ENCODE measurements at regions not wholly inside any gene's neighbourhood (a gene's known extent, or its start where the extent isn't known, plus 50 kb on each side); places are given as distances from the start of the nearest gene placed in this dataset.

GRCh38 chr6:137357263-137357947 is 136.8 kb downstream of the OLIG3 start:
- H3K4me1 ChIP-seq: no peaks in the 10 kb centered on the region
- no peaks in the 10 kb centered on the region for H3K27me3 ChIP-seq
- TF ChIP-seq CTCF (IDR thresholded peaks at IDR 0.05 in 4 of 5, conservative IDR thresholded peaks at IDR 0.05 in 1 of 5) (no peak), POLR2A (IDR thresholded peaks at IDR 0.05) (no peak)
- DNase-seq (no peak), ATAC-seq (no peak)
- no peak overlapping the region for H3K4me3 ChIP-seq
- no peak overlapping the region for H3K27ac ChIP-seq
- in situ Hi-C loops (cut with MboI; ENCODE audit: low sequenced_read_pairs in 4 of 4) (no loop called here), intact Hi-C loops (cut with DNase I; ENCODE audit: low total_unique reads) (no loop called here)
- H3K9me3 ChIP-seq: no peaks in the 10 kb centered on the region
- H3K36me3 ChIP-seq: no peaks in the 10 kb centered on the region

GRCh38 chr6:137353842-137354397 is 134.7 kb upstream of the IFNGR1 start:
- Histone ChIP-seq H3K9me3 (no peaks in the 10 kb centered on the region), H3K4me3 (no peak overlapping the region), H3K27me3 (no peaks in the 10 kb centered on the region), H3K4me1 (peaks cover 8% of the 10 kb centered on the region in 2 donors), H3K27ac (no peak overlapping the region), H3K36me3 (no peaks in the 10 kb centered on the region)
- TF ChIP-seq POLR2A (IDR thresholded peaks at IDR 0.05) (no peak), CTCF (IDR thresholded peaks at IDR 0.05 in 4 of 5, conservative IDR thresholded peaks at IDR 0.05 in 1 of 5) (no peak)
- DNase-seq (no peak), ATAC-seq (no peak)
- intact Hi-C loops (cut with DNase I; ENCODE audit: low total_unique reads) (no loop called here), in situ Hi-C loops (cut with MboI; ENCODE audit: low sequenced_read_pairs in 4 of 4) (no loop called here)

- Histone ChIP-seq H3K4me1 (peaks cover 8% of the 10 kb centered on the region in 2 donors), H3K9me3 (no peaks in the 10 kb centered on the region), H3K27me3 (no peaks in the 10 kb centered on the region), H3K4me3 (no peak overlapping the region), H3K36me3 (no peaks in the 10 kb centered on the region), H3K27ac (no peak overlapping the region)
- TF ChIP-seq CTCF (IDR thresholded peaks at IDR 0.05 in 4 of 5, conservative IDR thresholded peaks at IDR 0.05 in 1 of 5) (no peak), POLR2A (IDR thresholded peaks at IDR 0.05) (no peak)
- intact Hi-C loops (cut with DNase I; ENCODE audit: low total_unique reads): no loop called here
- DNase-seq (no peak), ATAC-seq (no peak)
- in situ Hi-C loops (cut with MboI; ENCODE audit: low sequenced_read_pairs in 4 of 4): no loop called here
Observed at GRCh38 chr6:137353346-137353745, 134.2 kb upstream of the IFNGR1 start.

- no peak for ATAC-seq
- intact Hi-C loops (cut with DNase I; ENCODE audit: low total_unique reads) (no loop called here), in situ Hi-C loops (cut with MboI; ENCODE audit: low sequenced_read_pairs in 4 of 4) (no loop called here)
- H3K4me1 ChIP-seq: peaks cover 8% of the 10 kb centered on the region in 2 donors
- H3K27me3 ChIP-seq: no peaks in the 10 kb centered on the region
- TF ChIP-seq CTCF (IDR thresholded peaks at IDR 0.05 in 4 of 5, conservative IDR thresholded peaks at IDR 0.05 in 1 of 5) (no peak), POLR2A (IDR thresholded peaks at IDR 0.05) (no peak)
- no peaks in the 10 kb centered on the region for H3K9me3 ChIP-seq
- H3K36me3 ChIP-seq: no peaks in the 10 kb centered on the region
- H3K4me3 ChIP-seq: no peak overlapping the region
- H3K27ac ChIP-seq: no peak overlapping the region
- DNase-seq: no peak
Observed at GRCh38 chr6:137352859-137353258, 133.7 kb upstream of the IFNGR1 start.

All from gastrocnemius medialis (tissue), 4 donors.